Smooth muscle cell (in vitro differentiated cells): ENCODE measurements at regions not wholly inside any gene's neighbourhood (a gene's known extent, or its start where the extent isn't known, plus 50 kb on each side); places are given as distances from the start of the nearest gene placed in this dataset.

Experiments used
- DNase-seq: peaks from one replicate; lab custom pipeline; 2025; ENCODE audit not compliant: unreplicated experiment; lab: John Stamatoyannopoulos, UW
- H2AFZ ChIP-seq: fragments of 200-600 bp; sonication (generic); 2 replicates; pipeline ENCODE4 v1.6.0; 2016; ENCODE audit warnings: antibody characterized with exemption, low read depth, mild to moderate bottlenecking
- H3F3A ChIP-seq: fragments of 200-600 bp; sonication (generic); 2 replicates; pipeline ENCODE4 v1.6.0; 2017; ENCODE audit warnings: antibody characterized with exemption, low read depth
- H3K27ac ChIP-seq: fragments of 200-600 bp; sonication (generic); 2 replicates; pipeline ENCODE4 v1.5.1; 2016; ENCODE audit warnings: low read depth, mild to moderate bottlenecking
- H3K27me3 ChIP-seq: fragments of 200-600 bp; sonication (generic); 2 replicates; pipeline ENCODE4 v1.6.1; 2016; ENCODE audit warnings: low read depth, mild to moderate bottlenecking
- H3K36me3 ChIP-seq: fragments of 200-600 bp; sonication (generic); 2 replicates; pipeline ENCODE4 v1.5.1; 2016; ENCODE audit warnings: low read depth
- H3K4me1 ChIP-seq: fragments of 200-600 bp; sonication (generic); 2 replicates; pipeline ENCODE4 v1.5.1; 2016; ENCODE audit warnings: low read depth
- H3K4me2 ChIP-seq: fragments of 200-600 bp; sonication (generic); 2 replicates; pipeline ENCODE4 v1.6.0; 2016; ENCODE audit warnings: mild to moderate bottlenecking
- H3K4me3 ChIP-seq: fragments of 200-600 bp; sonication (generic); 2 replicates; pipeline ENCODE4 v1.5.1; 2016; ENCODE audit warnings: mild to moderate bottlenecking
- H3K79me2 ChIP-seq: fragments of 200-600 bp; sonication (generic); 2 replicates; pipeline ENCODE4 v1.6.0; 2016; ENCODE audit warnings: low read depth, mild to moderate bottlenecking
- H3K9ac ChIP-seq: fragments of 200-600 bp; sonication (generic); 2 replicates; pipeline ENCODE4 v1.6.0; 2016; ENCODE audit warnings: low read depth
- H3K9me3 ChIP-seq: fragments of 200-600 bp; sonication (generic); replicated peaks from 2 replicates; pipeline ENCODE4 v1.5.1; 2016; ENCODE audit warnings: low read depth
- H4K20me1 ChIP-seq: fragments of 200-600 bp; sonication (generic); 2 replicates; pipeline ENCODE4 v1.6.0; 2016; ENCODE audit warnings: low read depth
- CTCF ChIP-seq: fragments of 200-600 bp; sonication (generic); IDR thresholded peaks from 2 replicates; pipeline ENCODE4 v1.5.1; 2017; ENCODE audit warnings: borderline replicate concordance, mild to moderate bottlenecking, antibody characterized with exemption; ENCODE audit not compliant: insufficient read depth, poor library complexity, severe bottlenecking
- WGBS: methylation state at CpG from one replicate; pipeline ENCODE4 v1.1.7; 2016; ENCODE audit warnings: low lambda C conversion rate; 5-methylcytosine and 5-hydroxymethylcytosine counted together

DNA sequence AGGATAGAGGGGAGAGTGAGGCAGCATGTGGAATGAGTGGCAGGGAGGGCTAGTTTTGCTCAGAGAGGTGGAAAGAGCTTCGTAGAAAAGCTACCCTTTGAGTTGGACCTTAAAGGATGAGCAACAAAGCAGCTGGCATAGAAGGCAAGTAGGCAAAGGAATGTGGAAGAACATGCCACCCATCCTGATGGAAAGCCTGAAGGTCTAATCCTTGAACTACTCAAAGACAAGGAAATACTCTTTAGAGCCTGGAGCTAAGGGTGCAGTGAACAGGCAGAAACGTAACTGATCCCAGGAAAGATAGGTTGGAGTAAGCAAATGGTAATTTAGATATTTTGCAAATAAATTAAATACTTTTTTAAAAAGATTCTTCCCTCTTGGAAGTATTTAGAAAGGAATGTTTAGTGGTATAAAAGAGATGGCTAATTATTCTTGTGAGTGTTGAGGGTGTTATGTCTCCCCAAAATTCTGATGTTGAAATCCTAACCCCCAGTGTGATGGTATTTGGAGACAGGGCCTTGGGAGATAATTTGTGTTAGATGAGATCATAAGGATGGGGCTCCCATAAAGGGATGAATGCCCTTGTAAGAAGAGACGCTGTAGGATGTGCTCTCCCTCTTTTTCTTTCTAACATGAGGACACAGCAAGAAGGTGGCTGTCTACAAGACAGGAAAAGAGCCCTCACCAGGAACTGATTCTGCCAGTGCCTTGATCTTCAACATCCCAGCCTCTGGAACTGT is 308.1 kb upstream of the RUNX1 start:
- DNase-seq: no peak
- Histone ChIP-seq H4K20me1 (no peaks in the 10 kb centered on the region), H3K4me1 (peaks cover 6% of the 10 kb centered on the region), H3K27me3 (no peaks in the 10 kb centered on the region), H2AFZ (peak overlapping the region; percentile 0), H3K36me3 (no peaks in the 10 kb centered on the region), H3K27ac (peak overlapping the region; percentile 89), H3F3A (peaks cover 13% of the 10 kb centered on the region), H3K79me2 (peaks cover 8% of the 10 kb centered on the region), H3K4me3 (peak overlapping the region; percentile 36), H3K9me3 (no peaks in the 10 kb centered on the region), H3K9ac (peak overlapping the region; percentile 73), H3K4me2 (peak overlapping the region; percentile 85)
- WGBS: 70% methylated on average over 3 of the region's 3 CpGs
- TF ChIP-seq CTCF: no peak

DNA sequence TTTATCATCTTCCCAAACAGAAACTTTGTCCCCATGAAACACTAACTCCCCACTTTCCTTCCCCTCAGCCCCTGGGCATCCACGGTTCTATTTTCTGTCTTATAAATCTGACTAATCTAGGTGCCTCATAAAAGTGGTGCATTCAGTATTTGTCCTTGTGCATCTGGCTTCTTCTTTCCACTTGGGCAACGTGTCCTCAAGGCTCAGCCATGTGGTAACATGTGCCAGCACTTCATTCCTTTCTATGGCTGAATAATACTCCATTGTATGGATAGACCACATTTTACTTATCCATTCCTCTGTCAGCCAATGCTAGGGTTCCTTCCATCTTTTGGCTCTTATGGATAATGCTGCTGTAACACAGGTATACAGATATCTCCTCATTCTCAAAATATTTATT is 305.0 kb upstream of the RUNX1 start:
- TF ChIP-seq CTCF: no peak
- DNase-seq: no peak
- WGBS: 92% methylated on average over 2 of the region's 2 CpGs
- peaks cover 18% of the 10 kb centered on the region for H3K4me1 ChIP-seq
- H3K4me3 ChIP-seq: no peak overlapping the region
- H3K79me2 ChIP-seq: peaks cover 5% of the 10 kb centered on the region
- no peak overlapping the region for H2AFZ ChIP-seq
- no peaks in the 10 kb centered on the region for H3K9me3 ChIP-seq
- peak overlapping the region; percentile 100 for H3K27ac ChIP-seq
- H3K36me3 ChIP-seq: no peaks in the 10 kb centered on the region
- H3K4me2 ChIP-seq: no peak overlapping the region
- peaks cover 29% of the 10 kb centered on the region for H3F3A ChIP-seq
- no peaks in the 10 kb centered on the region for H4K20me1 ChIP-seq
- no peak overlapping the region for H3K9ac ChIP-seq
- no peaks in the 10 kb centered on the region for H3K27me3 ChIP-seq

DNA sequence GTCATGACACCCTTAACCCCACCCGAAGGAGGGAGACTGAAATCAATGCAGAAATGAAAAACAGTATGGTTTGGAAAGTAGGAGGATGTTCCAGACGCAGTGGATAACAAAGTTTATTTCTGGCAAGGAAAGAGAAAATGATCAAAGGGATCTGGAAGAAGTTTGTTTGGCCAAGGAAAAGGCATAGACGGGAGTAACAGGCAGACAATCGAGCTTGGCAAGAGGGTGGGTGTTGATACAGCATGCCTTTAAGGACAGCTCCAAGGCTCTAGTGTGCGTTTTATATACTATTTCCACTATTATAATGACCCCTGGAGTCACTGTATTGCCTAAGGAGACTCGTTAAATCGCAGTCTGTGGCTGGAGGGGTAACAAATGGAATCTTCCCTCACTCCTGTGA is 303.7 kb upstream of the RUNX1 start:
- no peaks in the 10 kb centered on the region for H3K9me3 ChIP-seq
- no peak for TF ChIP-seq CTCF
- H3K4me1 ChIP-seq: peaks cover 13% of the 10 kb centered on the region
- H3K9ac ChIP-seq: peak overlapping the region; percentile 99
- H3F3A ChIP-seq: peaks cover 34% of the 10 kb centered on the region
- H2AFZ ChIP-seq: no peak overlapping the region
- H4K20me1 ChIP-seq: no peaks in the 10 kb centered on the region
- WGBS: 33% methylated on average over 7 of the region's 7 CpGs
- DNase-seq: no peak
- H3K4me2 ChIP-seq: peak overlapping the region; percentile 29
- no peak overlapping the region for H3K4me3 ChIP-seq
- no peaks in the 10 kb centered on the region for H3K79me2 ChIP-seq
- no peaks in the 10 kb centered on the region for H3K27me3 ChIP-seq
- peak overlapping the region; percentile 100 for H3K27ac ChIP-seq
- no peaks in the 10 kb centered on the region for H3K36me3 ChIP-seq
